ENCODE measurements at regions not wholly inside any gene's neighbourhood (a gene's known extent, or its start where the extent isn't known, plus 50 kb on each side); places are given as distances from the start of the nearest gene placed in this dataset.

- ATAC-seq (ENCODE audit: poor library complexity) (peak; percentile 71), DNase-seq (peak; percentile 16 to 76 (median 38))
- no peaks in the 10 kb centered on the region for H3K36me3 ChIP-seq (ENCODE audit: insufficient read depth, low read length)
- POLR2A ChIA-PET: no interaction called here
- no peaks in the 10 kb centered on the region for H3K36me3 Mint-ChIP-seq (ENCODE audit: low read depth)
- H3K27ac Mint-ChIP-seq: peak overlapping the region; percentile 43
- H3K4me1 Mint-ChIP-seq (ENCODE audit: low read depth): peaks cover 14% of the 10 kb centered on the region
- H3K27me3 ChIP-seq (ENCODE audit: control insufficient read depth in 1 of 2, insufficient read depth in 2 of 2, low read length in 2 of 2): peaks cover 4 to 12% of the 10 kb centered on the region in 2 experiments
- H3K4me3 Mint-ChIP-seq: peak overlapping the region; percentile 87
- H3K4me3 ChIP-seq (ENCODE audit: low read length): peak overlapping the region; percentile 40
- intact Hi-C loops (cut with DNase I, micrococcal nuclease): no loop called here
- H3K4me1 ChIP-seq (ENCODE audit: insufficient read depth, low read length): peaks cover 4% of the 10 kb centered on the region
- no peak overlapping the region for H3K27ac ChIP-seq (ENCODE audit: low read depth in 1 of 2, low read length in 2 of 2)
- peaks cover 0 to 16% of the 10 kb centered on the region in 2 experiments for H3K9me3 ChIP-seq (ENCODE audit: control insufficient read depth in 1 of 2, insufficient read depth in 1 of 2, low read length in 2 of 2)
- CTCF ChIA-PET: no interaction called here
- no peaks in the 10 kb centered on the region for H3K9me3 Mint-ChIP-seq
- H3K27me3 Mint-ChIP-seq: peaks cover 33% of the 10 kb centered on the region
- TF ChIP-seq CTCF (IDR thresholded peaks at IDR 0.05): no peak
These were observed 83.2 kb upstream of the HMGA2 start for GRCh38 chr12:65740873-65741600.

- POLR2A ChIA-PET: no interaction called here
These were observed 82.6 kb upstream of the HMGA2 start for GRCh38 chr12:65741656-65742017.

More at GRCh38 chr12:65741656-65742017, 82.6 kb upstream of the HMGA2 start:
- Mint-ChIP-seq H3K4me3 (peak overlapping the region; percentile 85), H3K4me1 (ENCODE audit: low read depth) (peaks cover 14% of the 10 kb centered on the region), H3K27me3 (peaks cover 36% of the 10 kb centered on the region), H3K36me3 (ENCODE audit: low read depth) (no peaks in the 10 kb centered on the region), H3K9me3 (no peaks in the 10 kb centered on the region), H3K27ac (no peak overlapping the region)
- DNase-seq: peak in 1 of 14 experiments; percentile 7
- CTCF ChIA-PET: no interaction called here
- intact Hi-C loops (cut with DNase I, micrococcal nuclease): no loop called here
- H3K27me3 ChIP-seq (ENCODE audit: control insufficient read depth in 1 of 2, insufficient read depth in 2 of 2, low read length in 2 of 2): peaks cover 4 to 12% of the 10 kb centered on the region in 2 experiments
- TF ChIP-seq CTCF (IDR thresholded peaks at IDR 0.05): no peak
- peak; percentile 22 for ATAC-seq (ENCODE audit: poor library complexity)
- peaks cover 0 to 16% of the 10 kb centered on the region in 2 experiments for H3K9me3 ChIP-seq (ENCODE audit: control insufficient read depth in 1 of 2, insufficient read depth in 1 of 2, low read length in 2 of 2)
- no peak overlapping the region for H3K27ac ChIP-seq (ENCODE audit: low read depth in 1 of 2, low read length in 2 of 2)
- H3K36me3 ChIP-seq (ENCODE audit: insufficient read depth, low read length): no peaks in the 10 kb centered on the region
- H3K4me1 ChIP-seq (ENCODE audit: insufficient read depth, low read length): peaks cover 4% of the 10 kb centered on the region
- peak overlapping the region; percentile 33 for H3K4me3 ChIP-seq (ENCODE audit: low read length)
